ENCODE measurements at regions not wholly inside any gene's neighbourhood (a gene's known extent, or its start where the extent isn't known, plus 50 kb on each side); places are given as distances from the start of the nearest gene placed in this dataset.
A peak's percentile ranks its signal among the peaks of the same experiment; 100 is the strongest.

DNA sequence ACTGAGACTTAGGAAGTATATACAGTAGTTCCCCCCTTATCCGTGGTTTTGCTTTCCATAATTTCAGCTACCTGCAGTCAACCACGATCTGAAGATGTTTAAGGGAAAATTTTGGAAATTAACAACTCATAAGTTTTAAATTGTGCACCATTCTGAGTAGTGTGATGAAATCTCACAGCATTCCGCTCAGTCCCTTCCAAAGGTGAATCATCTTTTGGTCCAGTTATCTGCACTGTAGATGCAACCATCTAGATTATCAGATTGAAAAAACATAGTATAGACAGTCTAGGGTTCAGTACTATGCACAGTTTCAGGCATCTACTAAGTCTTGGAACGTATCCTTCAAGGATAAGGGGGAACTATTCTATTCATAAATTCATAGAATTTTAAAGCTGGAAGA, 109.0 kb downstream of the ANXA3 start:
- CTCF ChIA-PET = interaction anchor here (1.3 kb wide), 1 partner anchor 16 kb away, joined by 3 read pairs; no protein-coding TSS in a partner anchor
- Histone ChIP-seq H3K27ac (ENCODE audit: low read depth in 1 of 2, low read length in 2 of 2) (no peak overlapping the region), H3K9me3 (ENCODE audit: control insufficient read depth in 1 of 2, insufficient read depth in 1 of 2, low read length in 2 of 2) (no peaks in the 10 kb centered on the region), H3K4me3 (ENCODE audit: low read length) (no peak overlapping the region), H3K27me3 (ENCODE audit: control insufficient read depth in 1 of 2, insufficient read depth in 2 of 2, low read length in 2 of 2) (no peaks in the 10 kb centered on the region), H3K4me1 (ENCODE audit: insufficient read depth, low read length) (peaks cover 16% of the 10 kb centered on the region), H3K36me3 (ENCODE audit: insufficient read depth, low read length) (no peaks in the 10 kb centered on the region)
- POLR2A ChIA-PET = no interaction called here
- Mint-ChIP-seq H3K27ac (no peak overlapping the region), H3K4me1 (ENCODE audit: low read depth) (peaks cover 61% of the 10 kb centered on the region), H3K27me3 (no peaks in the 10 kb centered on the region), H3K4me3 (no peak overlapping the region), H3K36me3 (ENCODE audit: low read depth) (no peaks in the 10 kb centered on the region), H3K9me3 (no peaks in the 10 kb centered on the region)
- DNase-seq (no peak), ATAC-seq (ENCODE audit: poor library complexity) (no peak)
- TF ChIP-seq CTCF (IDR thresholded peaks at IDR 0.05) = no peak
- intact Hi-C loops (cut with DNase I, micrococcal nuclease) = no loop called here

- ChIA-PET POLR2A (no interaction called here), CTCF (interaction anchor here (1.3 kb wide), 1 partner anchor 17 kb away, joined by 3 read pairs; no protein-coding TSS in a partner anchor)
- Mint-ChIP-seq H3K36me3 (ENCODE audit: low read depth) (no peaks in the 10 kb centered on the region), H3K27ac (no peak overlapping the region), H3K27me3 (no peaks in the 10 kb centered on the region), H3K9me3 (no peaks in the 10 kb centered on the region), H3K4me3 (no peak overlapping the region), H3K4me1 (ENCODE audit: low read depth) (peaks cover 58% of the 10 kb centered on the region)
- DNase-seq (no peak), ATAC-seq (ENCODE audit: poor library complexity) (no peak)
- Histone ChIP-seq H3K27me3 (ENCODE audit: control insufficient read depth in 1 of 2, insufficient read depth in 2 of 2, low read length in 2 of 2) (no peaks in the 10 kb centered on the region), H3K4me3 (ENCODE audit: low read length) (no peak overlapping the region), H3K27ac (ENCODE audit: low read depth in 1 of 2, low read length in 2 of 2) (no peak overlapping the region), H3K9me3 (ENCODE audit: control insufficient read depth in 1 of 2, insufficient read depth in 1 of 2, low read length in 2 of 2) (no peaks in the 10 kb centered on the region), H3K36me3 (ENCODE audit: insufficient read depth, low read length) (no peaks in the 10 kb centered on the region), H3K4me1 (ENCODE audit: insufficient read depth, low read length) (peaks cover 16% of the 10 kb centered on the region)
- no peak for TF ChIP-seq CTCF (IDR thresholded peaks at IDR 0.05)
- intact Hi-C loops (cut with DNase I, micrococcal nuclease) = no loop called here
These were observed 109.6 kb downstream of the ANXA3 start for GRCh38 chr4:78661086-78661690.

DNA sequence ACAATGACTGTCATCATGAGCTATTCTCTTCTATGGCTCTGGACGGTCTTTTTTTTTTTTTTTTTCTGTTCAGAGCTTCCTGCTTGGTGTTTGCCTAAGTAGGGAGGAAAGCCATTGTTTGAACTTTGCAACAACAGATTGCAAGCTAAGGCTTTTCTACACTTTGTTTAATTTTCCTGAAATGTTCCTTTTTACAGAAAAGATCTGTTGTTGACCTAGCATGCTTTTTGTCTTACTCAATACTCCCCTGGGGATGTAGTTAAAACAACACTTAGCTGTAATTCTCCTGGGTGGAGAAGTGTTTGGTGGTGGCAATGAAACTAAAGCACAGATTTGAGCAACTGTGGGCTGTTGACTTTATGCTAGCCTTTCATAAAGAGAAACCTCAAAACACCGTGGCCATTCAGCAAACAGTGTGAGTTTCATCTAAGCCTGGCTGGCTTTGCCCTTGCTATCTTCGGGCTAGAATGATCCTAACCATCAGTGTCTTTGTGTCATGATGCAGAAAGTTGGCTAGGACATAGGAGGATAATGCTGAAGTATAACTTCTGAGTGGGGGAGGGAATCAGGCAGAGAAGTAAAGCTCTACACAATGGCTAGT, 110.5 kb downstream of the ANXA3 start:
- no peak for DNase-seq
- H3K4me1 ChIP-seq (ENCODE audit: insufficient read depth, low read length) = peaks cover 11% of the 10 kb centered on the region
- no peaks in the 10 kb centered on the region for H3K36me3 Mint-ChIP-seq (ENCODE audit: low read depth)
- H3K27me3 ChIP-seq (ENCODE audit: control insufficient read depth in 1 of 2, insufficient read depth in 2 of 2, low read length in 2 of 2) = no peaks in the 10 kb centered on the region
- H3K4me1 Mint-ChIP-seq (ENCODE audit: low read depth) = peaks cover 57% of the 10 kb centered on the region
- no peaks in the 10 kb centered on the region for H3K9me3 ChIP-seq (ENCODE audit: control insufficient read depth in 1 of 2, insufficient read depth in 1 of 2, low read length in 2 of 2)
- POLR2A ChIA-PET = no interaction called here
- H3K27ac ChIP-seq (ENCODE audit: low read depth in 1 of 2, low read length in 2 of 2) = no peak overlapping the region
- TF ChIP-seq CTCF (IDR thresholded peaks at IDR 0.05) = no peak
- no peak for ATAC-seq (ENCODE audit: poor library complexity)
- no peaks in the 10 kb centered on the region for H3K9me3 Mint-ChIP-seq
- intact Hi-C loops (cut with DNase I, micrococcal nuclease) = no loop called here
- H3K27me3 Mint-ChIP-seq = no peaks in the 10 kb centered on the region
- no peak overlapping the region for H3K4me3 ChIP-seq (ENCODE audit: low read length)
- peak overlapping the region; percentile 10 for H3K27ac Mint-ChIP-seq
- H3K36me3 ChIP-seq (ENCODE audit: insufficient read depth, low read length) = no peaks in the 10 kb centered on the region
- CTCF ChIA-PET = no interaction called here
- H3K4me3 Mint-ChIP-seq = no peak overlapping the region

Measured in CD4-positive, alpha-beta T cell (primary cell).